ENCODE measurements at regions not wholly inside any gene's neighbourhood (a gene's known extent, or its start where the extent isn't known, plus 50 kb on each side); places are given as distances from the start of the nearest gene placed in this dataset.

- in situ Hi-C loops (cut with MboI): no loop called here
- no TSS peak for BruUV-seq (replicated peaks)
These were observed 106.0 kb downstream of the CYP26B1 start for GRCh38 chr2:72041638-72042111.

More at GRCh38 chr2:72041638-72042111, 106.0 kb downstream of the CYP26B1 start:
- SMC1A ChIA-PET (ENCODE audit: uncharacterized antibody, unreplicated experiment): no interaction called here
- DNase-seq (ENCODE audit: low read depth, low spot score) (no peak), ATAC-seq (no peak), FAIRE-seq (no peak)
- H3K4me3 ChIP-seq: no peak overlapping the region
- RAD21 ChIA-PET (ENCODE audit: unreplicated experiment): no interaction called here
- no peaks in the 10 kb centered on the region for H4K20me1 ChIP-seq (ENCODE audit: control insufficient read depth, insufficient read depth)
- intact Hi-C loops (cut with micrococcal nuclease; ENCODE audit: unreplicated experiment): no loop called here
- H3K36me3 ChIP-seq (ENCODE audit: control insufficient read depth in 2 of 2, insufficient read depth in 2 of 2, low read length in 1 of 2): no peaks in the 10 kb centered on the region
- H3K27me3 ChIP-seq (replicated peaks in 1 of 2; ENCODE audit: control insufficient read depth in 2 of 2, insufficient read depth in 2 of 2, low read length in 1 of 2): no peaks in the 10 kb centered on the region
- H2AFZ ChIP-seq (ENCODE audit: control insufficient read depth, low read depth, low read length): no peak overlapping the region
- no peak overlapping the region for H3K4me2 ChIP-seq (ENCODE audit: control insufficient read depth, insufficient read depth)
- POLR2A ChIA-PET: no interaction called here
- CTCF ChIA-PET: no interaction called here
- TF ChIP-seq BCL11A (IDR thresholded peaks at IDR 0.05; ENCODE audit: low read depth, low read length) (no peak), NFXL1 (IDR thresholded peaks at IDR 0.05; ENCODE audit: borderline replicate concordance) (no peak), CHD2 (IDR thresholded peaks at IDR 0.05; ENCODE audit: borderline replicate concordance, low read depth, low read length) (no peak), EGR1 (IDR thresholded peaks at IDR 0.05; ENCODE audit: borderline replicate concordance in 1 of 2, low read depth in 2 of 2, low read length in 2 of 2) (no peak), PML (IDR thresholded peaks at IDR 0.05; ENCODE audit: low read length) (no peak), POLR2A (IDR thresholded peaks at IDR 0.05; ENCODE audit: low read depth, low read length) (no peak), SIX5 (IDR thresholded peaks at IDR 0.05; ENCODE audit: low read depth, low read length, severe bottlenecking) (no peak), ZBED1 (IDR thresholded peaks at IDR 0.05; ENCODE audit: borderline replicate concordance) (no peak), ATF3 (IDR thresholded peaks at IDR 0.05; ENCODE audit: borderline replicate concordance, extremely low read depth, low read depth, low read length) (no peak), NBN (IDR thresholded peaks at IDR 0.05) (no peak), ZNF207 (IDR thresholded peaks at IDR 0.05; ENCODE audit: borderline replicate concordance) (no peak), ATF2 (IDR thresholded peaks at IDR 0.05; ENCODE audit: low read length) (no peak)
- H3K79me2 ChIP-seq (ENCODE audit: control insufficient read depth, insufficient read depth, low read length): no peaks in the 10 kb centered on the region
- no peaks in the 10 kb centered on the region for H3K4me1 ChIP-seq (ENCODE audit: control insufficient read depth, insufficient read depth, low read length)
- H3K27ac ChIP-seq (ENCODE audit: control insufficient read depth, insufficient read depth): no peak overlapping the region
- no peak overlapping the region for H3K9ac ChIP-seq (ENCODE audit: control insufficient read depth, insufficient read depth, low read length)
- 11% methylated on average over 5 of the region's 5 CpGs for WGBS (ENCODE audit: insufficient coverage, insufficient replicate concordance, low lambda C conversion rate, missing lambda C conversion rate)
- H3K9me3 ChIP-seq (replicated peaks; ENCODE audit: control insufficient read depth, insufficient read depth, low read length): no peaks in the 10 kb centered on the region

Data from GM12878 (cell line).